ENCODE measurements at regions not wholly inside any gene's neighbourhood (a gene's known extent, or its start where the extent isn't known, plus 50 kb on each side); places are given as distances from the start of the nearest gene placed in this dataset.
"Not testable (repeated sequence)": the region's sequence is repeated elsewhere in the genome, so short reads cannot be mapped to it uniquely, and the experiment has no call there.

- no peaks in the 10 kb centered on the region for H3K36me3 Mint-ChIP-seq
- no peak for ATAC-seq
- H3K9me3 Mint-ChIP-seq (ENCODE audit: low read depth) = peaks cover 5% of the 10 kb centered on the region
- H3K4me1 Mint-ChIP-seq = no peaks in the 10 kb centered on the region
- no peak for DNase-seq
- no peak overlapping the region for H3K4me3 Mint-ChIP-seq
- H3K27me3 Mint-ChIP-seq = no peaks in the 10 kb centered on the region
- CTCF ChIA-PET = no interaction called here
- H3K27ac Mint-ChIP-seq = no peak overlapping the region
Observed at GRCh38 chr5:99639905-99640304, 711.1 kb upstream of the CHD1 start.

GRCh38 chr5:99636663-99637062, 707.9 kb upstream of the CHD1 start:
- H3K36me3 Mint-ChIP-seq = no peaks in the 10 kb centered on the region
- DNase-seq (no peak), ATAC-seq (no peak)
- CTCF ChIA-PET = no interaction called here
- no peaks in the 10 kb centered on the region for H3K4me1 Mint-ChIP-seq
- no peak overlapping the region for H3K4me3 Mint-ChIP-seq
- H3K9me3 Mint-ChIP-seq (ENCODE audit: low read depth) = no peaks in the 10 kb centered on the region
- H3K27ac Mint-ChIP-seq = no peak overlapping the region
- no peaks in the 10 kb centered on the region for H3K27me3 Mint-ChIP-seq

- Mint-ChIP-seq H3K4me1 (no peaks in the 10 kb centered on the region), H3K9me3 (ENCODE audit: low read depth) (peaks cover 5% of the 10 kb centered on the region)
Observed at GRCh38 chr5:99621772-99622681, 693.2 kb upstream of the CHD1 start.

GRCh38 chr5:99617335-99617734, 688.5 kb upstream of the CHD1 start:
- Mint-ChIP-seq H3K27me3 (no peaks in the 10 kb centered on the region), H3K36me3 (no peaks in the 10 kb centered on the region), H3K27ac (no peak overlapping the region), H3K9me3 (ENCODE audit: low read depth) (peaks cover 2% of the 10 kb centered on the region), H3K4me3 (no peak overlapping the region), H3K4me1 (no peaks in the 10 kb centered on the region)
- CTCF ChIA-PET = no interaction called here
- ATAC-seq = no peak
- no peak for DNase-seq

More at GRCh38 chr5:99621772-99622681, 693.2 kb upstream of the CHD1 start:
- Mint-ChIP-seq H3K36me3 (no peaks in the 10 kb centered on the region), H3K27me3 (no peaks in the 10 kb centered on the region), H3K27ac (no peak overlapping the region), H3K4me3 (no peak overlapping the region)
- no peak for ATAC-seq
- DNase-seq = no peak
- CTCF ChIA-PET = no interaction called here

GRCh38 chr5:99614888-99615287, 686.1 kb upstream of the CHD1 start:
- Mint-ChIP-seq H3K27ac (no peak overlapping the region), H3K27me3 (no peaks in the 10 kb centered on the region), H3K36me3 (no peaks in the 10 kb centered on the region), H3K4me1 (no peaks in the 10 kb centered on the region), H3K4me3 (no peak overlapping the region), H3K9me3 (ENCODE audit: low read depth) (peaks cover 2% of the 10 kb centered on the region)
- DNase-seq = no peak
- ATAC-seq = no peak
- CTCF ChIA-PET = no interaction called here

GRCh38 chr5:99607124-99607523, 678.3 kb upstream of the CHD1 start:
- Mint-ChIP-seq H3K4me3 (no peak overlapping the region), H3K27ac (no peak overlapping the region), H3K27me3 (no peaks in the 10 kb centered on the region), H3K4me1 (no peaks in the 10 kb centered on the region), H3K9me3 (ENCODE audit: low read depth) (no peaks in the 10 kb centered on the region), H3K36me3 (no peaks in the 10 kb centered on the region)
- DNase-seq (no peak), ATAC-seq (no peak)
- CTCF ChIA-PET = no interaction called here

- CTCF ChIA-PET = no interaction called here
- no peak overlapping the region for H3K4me3 Mint-ChIP-seq
- DNase-seq (no peak), ATAC-seq (no peak)
- H3K27ac Mint-ChIP-seq = no peak overlapping the region
- H3K27me3 Mint-ChIP-seq = no peaks in the 10 kb centered on the region
- no peaks in the 10 kb centered on the region for H3K4me1 Mint-ChIP-seq
- no peaks in the 10 kb centered on the region for H3K9me3 Mint-ChIP-seq (ENCODE audit: low read depth)
- no peaks in the 10 kb centered on the region for H3K36me3 Mint-ChIP-seq
Observed at GRCh38 chr5:99605904-99606303, 677.1 kb upstream of the CHD1 start.

GRCh38 chr5:99600952-99601351, 672.1 kb upstream of the CHD1 start:
- ATAC-seq (no peak), DNase-seq (no peak)
- no peaks in the 10 kb centered on the region for H3K9me3 Mint-ChIP-seq (ENCODE audit: low read depth)
- H3K4me1 Mint-ChIP-seq = no peaks in the 10 kb centered on the region
- CTCF ChIA-PET = no interaction called here
- no peak overlapping the region for H3K27ac Mint-ChIP-seq
- no peaks in the 10 kb centered on the region for H3K36me3 Mint-ChIP-seq
- no peak overlapping the region for H3K4me3 Mint-ChIP-seq
- no peaks in the 10 kb centered on the region for H3K27me3 Mint-ChIP-seq

- Mint-ChIP-seq H3K36me3 (no peaks in the 10 kb centered on the region), H3K4me3 (no peak overlapping the region), H3K27ac (no peak overlapping the region), H3K4me1 (no peaks in the 10 kb centered on the region), H3K27me3 (no peaks in the 10 kb centered on the region), H3K9me3 (ENCODE audit: low read depth) (no peaks in the 10 kb centered on the region)
- CTCF ChIA-PET = no interaction called here
- ATAC-seq (no peak), DNase-seq (no peak)
Observed at GRCh38 chr5:99590806-99591205, 662.0 kb upstream of the CHD1 start.

GRCh38 chr5:99589424-99589823, 660.6 kb upstream of the CHD1 start:
- Mint-ChIP-seq H3K4me3 (no peak overlapping the region), H3K4me1 (no peaks in the 10 kb centered on the region), H3K27me3 (no peaks in the 10 kb centered on the region)

GRCh38 chr5:99587983-99588382, 659.2 kb upstream of the CHD1 start:
- CTCF ChIA-PET = no interaction called here
- Mint-ChIP-seq H3K27ac (no peak overlapping the region), H3K27me3 (no peaks in the 10 kb centered on the region), H3K4me1 (no peaks in the 10 kb centered on the region), H3K9me3 (ENCODE audit: low read depth) (no peaks in the 10 kb centered on the region), H3K4me3 (no peak overlapping the region), H3K36me3 (no peaks in the 10 kb centered on the region)
- ATAC-seq = no peak
- DNase-seq = no peak

More at GRCh38 chr5:99589424-99589823, 660.6 kb upstream of the CHD1 start:
- Mint-ChIP-seq H3K27ac (no peak overlapping the region), H3K36me3 (no peaks in the 10 kb centered on the region), H3K9me3 (ENCODE audit: low read depth) (no peaks in the 10 kb centered on the region)
- no peak for DNase-seq
- ATAC-seq = no peak
- CTCF ChIA-PET = no interaction called here

- Mint-ChIP-seq H3K36me3 (no peaks in the 10 kb centered on the region), H3K27me3 (no peaks in the 10 kb centered on the region), H3K4me3 (no peak overlapping the region), H3K27ac (no peak overlapping the region), H3K4me1 (no peaks in the 10 kb centered on the region), H3K9me3 (ENCODE audit: low read depth) (no peaks in the 10 kb centered on the region)
- ATAC-seq = no peak
- CTCF ChIA-PET = no interaction called here
- no peak for DNase-seq
Observed at GRCh38 chr5:99586878-99587277, 658.1 kb upstream of the CHD1 start.

GRCh38 chr5:99581204-99581603, 652.4 kb upstream of the CHD1 start:
- H3K27ac Mint-ChIP-seq; H3K4me3 Mint-ChIP-seq; ATAC-seq; DNase-seq; H3K9me3 Mint-ChIP-seq (ENCODE audit: low read depth); CTCF ChIA-PET; H3K4me1 Mint-ChIP-seq; H3K27me3 Mint-ChIP-seq; H3K36me3 Mint-ChIP-seq: not testable (repeated sequence)

- H3K36me3 Mint-ChIP-seq; H3K4me1 Mint-ChIP-seq; H3K27me3 Mint-ChIP-seq; H3K9me3 Mint-ChIP-seq (ENCODE audit: low read depth); CTCF ChIA-PET; ATAC-seq; H3K4me3 Mint-ChIP-seq; H3K27ac Mint-ChIP-seq; DNase-seq: not testable (repeated sequence)
Observed at GRCh38 chr5:99562937-99563627, 634.3 kb upstream of the CHD1 start.
